Endothelial cell of umbilical vein (primary cell): ENCODE measurements at regions not wholly inside any gene's neighbourhood (a gene's known extent, or its start where the extent isn't known, plus 50 kb on each side); places are given as distances from the start of the nearest gene placed in this dataset.

Source experiments
- BruUV-seq: library from RNA; stranded (reverse); fragments of 400-500 nt; replicated peaks from 2 replicates; lab custom pipeline; 2021; lab: Mats Ljungman, UMichigan
- CTCF ChIA-PET: fragments of 300-600, 350-600 bp; sonication (Branson Sonifier 250); formaldehyde crosslinking; loops from one replicate; lab custom pipeline; 2021; ENCODE audit warnings: antibody characterized with exemption, inconsistent platforms; lab: Charles Lee
- POLR2A ChIA-PET: fragments of 300-600, 350-600 bp; sonication (Branson Sonifier 250); formaldehyde crosslinking; loops from one replicate; lab custom pipeline; 2021; ENCODE audit warnings: antibody characterized with exemption, inconsistent platforms; lab: Charles Lee
- DNase-seq: peaks from one replicate; pipeline ENCODE4 v3.0.0-alpha.2; 2011; ENCODE audit warnings: low read depth, low spot score
- FAIRE-seq: peaks from 2 replicates; lab custom pipeline; 2011; peaks lifted over from hg19 to GRCh38; lab: Jason Lieb, UNC
- H2AFZ ChIP-seq: 2 replicates; pipeline ENCODE4 v1.6.0; 2012; ENCODE audit warnings: low read depth, low read length, control low read depth, inconsistent platforms
- H3K27ac ChIP-seq: 2 replicates; pipeline ENCODE4 v1.5.1; 2011; ENCODE audit warnings: low read depth, mild to moderate bottlenecking, control low read depth, low read length, moderate library complexity; ENCODE audit not compliant: insufficient read depth
- H3K27me3 ChIP-seq, 2 experiments: 2 replicates each; pipeline versions ENCODE4 v1.6.0 to v1.6.1; 2011; ENCODE audit warnings: low read length in 2 of 2, mixed read lengths in 1 of 2; ENCODE audit not compliant: control insufficient read depth in 2 of 2, insufficient read depth in 2 of 2
- H3K36me3 ChIP-seq, 2 experiments: 2 replicates in 1 of 2; 3 replicates in 1 of 2; pipeline ENCODE4 v1.5.1; 2011; ENCODE audit warnings: low read length in 2 of 2, mild to moderate bottlenecking in 1 of 2, moderate library complexity in 1 of 2; ENCODE audit not compliant: control insufficient read depth in 2 of 2, insufficient read depth in 2 of 2; ENCODE audit errors: extremely low read depth in 1 of 2
- H3K4me1 ChIP-seq: 3 replicates; pipeline ENCODE4 v1.5.1; 2011; ENCODE audit warnings: mild to moderate bottlenecking, low read length; ENCODE audit not compliant: control insufficient read depth, insufficient read depth; ENCODE audit errors: extremely low read depth
- H3K4me2 ChIP-seq: 2 replicates; pipeline ENCODE4 v1.6.1; 2011; ENCODE audit warnings: low read length, control low read depth, mixed read lengths; ENCODE audit not compliant: insufficient read depth
- H3K4me3 ChIP-seq, 3 experiments: fragments of 200-600 bp in 1 of 3; sonication (generic), shearing (Covaris generic) in 1 of 3; replicated peaks in 1 of 3; 2 replicates each; pipeline ENCODE4 v1.5.1; 2011 to 2016; ENCODE audit warnings: control low read depth in 3 of 3, low read length in 3 of 3, mild to moderate bottlenecking in 2 of 3, inconsistent platforms in 1 of 3, low read depth in 1 of 3, moderate library complexity in 1 of 3; ENCODE audit not compliant: insufficient read depth in 1 of 3
- H3K79me2 ChIP-seq: 2 replicates; pipeline ENCODE4 v1.6.0; 2012; ENCODE audit warnings: low read length, inconsistent platforms; ENCODE audit not compliant: control insufficient read depth, insufficient read depth
- H3K9ac ChIP-seq: replicated peaks from 2 replicates; pipeline ENCODE3; 2011; ENCODE audit warnings: low read length, control low read depth; ENCODE audit not compliant: insufficient read depth; ENCODE audit errors: extremely low read depth
- H3K9me1 ChIP-seq: replicated peaks from 3 replicates; pipeline ENCODE4 v1.6.0; 2011; ENCODE audit warnings: mild to moderate bottlenecking, low read length; ENCODE audit not compliant: control insufficient read depth, insufficient read depth; ENCODE audit errors: extremely low read depth
- H3K9me3 ChIP-seq: replicated peaks from 2 replicates; pipeline ENCODE4 v1.5.1; 2012; ENCODE audit warnings: low read length, inconsistent platforms; ENCODE audit not compliant: control insufficient read depth, insufficient read depth
- H4K20me1 ChIP-seq: replicated peaks from 2 replicates; pipeline ENCODE3; 2011; ENCODE audit warnings: mild to moderate bottlenecking, low read length; ENCODE audit not compliant: control insufficient read depth, insufficient read depth; ENCODE audit errors: extremely low read depth
- CTCF ChIP-seq, 2 donors: IDR thresholded peaks; 1 replicate in 1 of 2; 2 replicates in 1 of 2; pipeline ENCODE4 v1.5.1; 2011; ENCODE audit warnings: low read length in 2 of 2, mild to moderate bottlenecking in 2 of 2, moderate library complexity in 2 of 2, control low read depth in 1 of 2, inconsistent platforms in 1 of 2, low read depth in 1 of 2; ENCODE audit not compliant: insufficient read depth in 1 of 2; ENCODE audit errors: extremely low read depth in 1 of 2
- EZH2 ChIP-seq: IDR thresholded peaks from 2 replicates; pipeline ENCODE4 v1.6.1; 2012; ENCODE audit warnings: borderline replicate concordance, low read depth, mild to moderate bottlenecking, moderate library complexity, low read length, inconsistent platforms; ENCODE audit not compliant: severe bottlenecking
- FOS ChIP-seq: IDR thresholded peaks from 2 replicates; pipeline ENCODE4 v1.6.1; 2011; ENCODE audit warnings: mild to moderate bottlenecking, low read length, moderate library complexity, borderline replicate concordance; ENCODE audit not compliant: insufficient read depth
- GATA2 ChIP-seq: IDR thresholded peaks from 2 replicates; pipeline ENCODE4 v1.7.0; 2011; ENCODE audit warnings: low read depth, mild to moderate bottlenecking, moderate library complexity, mixed read lengths, low read length; ENCODE audit not compliant: insufficient read length, insufficient read depth
- JUN ChIP-seq: IDR thresholded peaks from 2 replicates; pipeline ENCODE4 v1.6.1; 2011; ENCODE audit warnings: borderline replicate concordance, low read depth; ENCODE audit not compliant: insufficient read length, insufficient read depth
- MAX ChIP-seq: IDR thresholded peaks from 2 replicates; pipeline ENCODE4 v1.6.1; 2011; ENCODE audit not compliant: insufficient read depth, insufficient read length
- MYC ChIP-seq: IDR thresholded peaks from one replicate; pipeline ENCODE4 v1.6.1; 2011; ENCODE audit warnings: mild to moderate bottlenecking, low read depth, low read length
- POLR2AphosphoS5 ChIP-seq: IDR thresholded peaks from 2 replicates; pipeline ENCODE4 v1.6.1; 2012; ENCODE audit warnings: low read depth, mild to moderate bottlenecking, control low read depth, low read length, moderate library complexity; ENCODE audit not compliant: insufficient read depth
- dilution Hi-C: fragments of 300-500 bp; cut with MboI; formaldehyde crosslinking; loops from one replicate; pipeline ENCODE4 v1.15.0; 2019; ENCODE audit warnings: low sequenced_read_pairs; ENCODE audit not compliant: extremely low pct_ligation_motif_present
- intact Hi-C: fragments of 100-400 bp; cut with micrococcal nuclease; formaldehyde crosslinking; loops from one replicate; pipeline ENCODE4 v1.10.0; 2022

GRCh38 chr12:74871817-74872216 is 334.2 kb downstream of the ATXN7L3B start:
- CTCF ChIA-PET = no interaction called here

More at GRCh38 chr12:74871817-74872216, 334.2 kb downstream of the ATXN7L3B start:
- Histone ChIP-seq H3K9ac (no peak overlapping the region), H3K27me3 (no peaks in the 10 kb centered on the region), H2AFZ (no peak overlapping the region), H4K20me1 (no peaks in the 10 kb centered on the region), H3K79me2 (no peaks in the 10 kb centered on the region), H3K9me1 (no peaks in the 10 kb centered on the region), H3K4me2 (no peak overlapping the region), H3K27ac (no peak overlapping the region), H3K4me1 (no peaks in the 10 kb centered on the region), H3K36me3 (no peaks in the 10 kb centered on the region), H3K9me3 (no peaks in the 10 kb centered on the region), H3K4me3 (no peak overlapping the region)
- no peak for DNase-seq
- POLR2A ChIA-PET = no interaction called here
- TF ChIP-seq CTCF (IDR thresholded peaks at IDR 0.05; ENCODE audit: extremely low read depth in 1 of 2, insufficient read depth in 1 of 2, low read depth in 1 of 2, low read length in 2 of 2) = no peak
- TF ChIP-seq GATA2 = no peak
- TF ChIP-seq MAX = no peak
- TF ChIP-seq POLR2AphosphoS5 = no peak
- no peak for TF ChIP-seq EZH2
- no peak for TF ChIP-seq FOS
- TF ChIP-seq JUN = no peak
- no peak for TF ChIP-seq MYC
- no TSS peak for BruUV-seq
- FAIRE-seq = no peak
- dilution Hi-C loops = no loop called here
- intact Hi-C loops = no loop called here
